ENCODE measurements at regions not wholly inside any gene's neighbourhood (a gene's known extent, or its start where the extent isn't known, plus 50 kb on each side); places are given as distances from the start of the nearest gene placed in this dataset.

GRCh38 chr11:123328281-123328867, 101.7 kb upstream of the GRAMD1B start:
- TF ChIP-seq GATA3 (IDR thresholded peaks at IDR 0.05; ENCODE audit: low read depth, low read length) (no peak), GATA2 (IDR thresholded peaks at IDR 0.05; ENCODE audit: low read depth, low read length) (no peak)

DNA sequence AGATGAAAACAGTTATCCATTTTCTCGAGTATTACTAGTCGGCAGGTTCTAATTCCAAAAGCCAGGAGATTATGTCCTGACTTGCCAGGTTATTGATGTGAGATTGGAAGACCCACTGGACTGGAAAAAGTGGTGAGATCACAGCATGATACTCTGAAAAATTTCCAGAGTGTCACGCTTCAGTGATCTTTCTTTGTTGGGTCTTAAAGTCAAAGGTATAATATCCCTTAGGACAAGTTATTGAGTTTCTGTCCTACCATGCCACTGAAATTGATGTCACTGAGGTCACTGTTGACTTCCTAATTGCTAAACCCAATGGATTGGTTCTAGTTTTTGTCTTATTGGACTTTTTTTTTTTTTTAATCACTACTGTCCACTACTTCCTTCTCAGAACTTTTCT, 104.5 kb upstream of the GRAMD1B start:
- no peak for TF ChIP-seq GATA3 (IDR thresholded peaks at IDR 0.05; ENCODE audit: low read depth, low read length)
- no peak for TF ChIP-seq GATA2 (IDR thresholded peaks at IDR 0.05; ENCODE audit: low read depth, low read length)

- no peak for TF ChIP-seq GATA3 (IDR thresholded peaks at IDR 0.05; ENCODE audit: low read depth, low read length)
- no peak for TF ChIP-seq GATA2 (IDR thresholded peaks at IDR 0.05; ENCODE audit: low read depth, low read length)
Observed at GRCh38 chr11:123323568-123323967, 106.5 kb upstream of the GRAMD1B start.

- TF ChIP-seq GATA2 (IDR thresholded peaks at IDR 0.05; ENCODE audit: low read depth, low read length): no peak
- TF ChIP-seq GATA3 (IDR thresholded peaks at IDR 0.05; ENCODE audit: low read depth, low read length): no peak
Observed at GRCh38 chr11:123321636-123322035, 108.4 kb upstream of the GRAMD1B start.

DNA sequence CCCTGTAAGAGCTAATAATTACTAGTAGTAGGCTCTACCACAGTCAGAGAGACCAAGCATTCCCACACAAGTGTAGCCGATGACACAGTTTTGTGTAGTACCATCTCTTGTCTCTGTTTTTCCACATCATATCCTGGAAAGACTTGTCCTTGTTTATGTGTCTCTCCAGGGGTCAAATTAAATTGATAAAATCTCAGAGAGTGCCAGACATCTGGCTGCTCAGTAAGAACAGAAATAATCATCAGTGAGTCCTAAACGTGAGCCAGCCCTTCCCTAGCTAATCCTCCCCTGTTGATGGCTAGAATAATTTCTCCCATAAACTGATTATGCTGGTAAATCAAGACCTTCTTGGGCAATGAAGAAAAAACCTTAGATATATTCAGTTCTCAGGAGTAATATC, 111.4 kb upstream of the GRAMD1B start:
- peak; percentile 86 for TF ChIP-seq GATA2 (IDR thresholded peaks at IDR 0.05; ENCODE audit: low read depth, low read length)
- TF ChIP-seq GATA3 (IDR thresholded peaks at IDR 0.05; ENCODE audit: low read depth, low read length): peak; percentile 73

- TF ChIP-seq GATA2 (IDR thresholded peaks at IDR 0.05; ENCODE audit: low read depth, low read length): no peak
- TF ChIP-seq GATA3 (IDR thresholded peaks at IDR 0.05; ENCODE audit: low read depth, low read length): no peak
Observed at GRCh38 chr11:123316003-123316402, 114.1 kb upstream of the GRAMD1B start.

- TF ChIP-seq GATA3 (IDR thresholded peaks at IDR 0.05; ENCODE audit: low read depth, low read length) (no peak), GATA2 (IDR thresholded peaks at IDR 0.05; ENCODE audit: low read depth, low read length) (no peak)
Observed at GRCh38 chr11:123314972-123315371, 115.1 kb upstream of the GRAMD1B start.

DNA sequence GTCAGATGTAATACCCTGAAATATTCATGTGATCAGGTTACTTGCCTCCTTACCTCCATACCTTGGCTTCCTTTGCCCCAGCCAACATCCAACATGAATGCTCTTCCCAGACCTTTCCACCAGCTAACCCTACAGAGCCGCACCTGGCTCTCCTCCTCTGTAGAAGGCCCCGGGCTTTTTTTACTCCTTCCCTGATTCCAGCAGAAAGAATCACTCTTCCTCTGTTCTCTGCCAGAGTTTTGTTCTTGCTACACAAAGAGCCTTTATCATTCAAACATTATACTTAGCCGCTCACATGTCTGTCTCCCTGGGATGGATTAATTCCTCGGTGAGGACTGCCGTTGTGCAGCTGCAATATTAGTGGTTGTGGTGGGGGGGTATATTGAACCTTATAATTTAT, 116.8 kb upstream of the GRAMD1B start:
- TF ChIP-seq GATA3 (IDR thresholded peaks at IDR 0.05; ENCODE audit: low read depth, low read length) (no peak), GATA2 (IDR thresholded peaks at IDR 0.05; ENCODE audit: low read depth, low read length) (no peak)

GRCh38 chr11:123308077-123308476, 113.0 kb upstream of the CLMP start:
- TF ChIP-seq GATA3 (IDR thresholded peaks at IDR 0.05; ENCODE audit: low read depth, low read length) (no peak), GATA2 (IDR thresholded peaks at IDR 0.05; ENCODE audit: low read depth, low read length) (no peak)

- TF ChIP-seq GATA2 (IDR thresholded peaks at IDR 0.05; ENCODE audit: low read depth, low read length) (no peak), GATA3 (IDR thresholded peaks at IDR 0.05; ENCODE audit: low read depth, low read length) (no peak)
Observed at GRCh38 chr11:123307276-123307675, 112.2 kb upstream of the CLMP start.

DNA sequence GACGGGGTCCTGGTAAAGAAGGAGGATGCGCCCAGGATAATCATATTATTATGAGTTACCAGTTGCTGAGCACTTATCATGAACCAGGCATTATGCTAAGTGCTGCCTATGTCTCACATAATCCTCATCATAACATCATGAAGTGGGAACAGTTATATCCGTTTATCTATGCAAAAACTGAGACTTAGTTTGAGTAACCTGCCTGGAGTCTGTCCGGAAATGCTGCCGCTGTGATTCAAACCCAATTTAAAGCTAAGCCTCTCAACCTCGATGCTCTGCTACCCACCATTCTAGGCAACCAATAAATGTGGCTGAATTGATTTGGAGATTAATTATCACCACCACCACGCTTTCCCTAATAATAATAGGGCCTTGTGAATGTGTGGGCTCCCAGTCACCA, 111.5 kb upstream of the CLMP start:
- no peak for TF ChIP-seq GATA3 (IDR thresholded peaks at IDR 0.05; ENCODE audit: low read depth, low read length)
- TF ChIP-seq GATA2 (IDR thresholded peaks at IDR 0.05; ENCODE audit: low read depth, low read length): no peak

GRCh38 chr11:123305601-123306375, 110.7 kb upstream of the CLMP start:
- no peak for TF ChIP-seq GATA2 (IDR thresholded peaks at IDR 0.05; ENCODE audit: low read depth, low read length)
- TF ChIP-seq GATA3 (IDR thresholded peaks at IDR 0.05; ENCODE audit: low read depth, low read length): no peak

- TF ChIP-seq GATA2 (IDR thresholded peaks at IDR 0.05; ENCODE audit: low read depth, low read length): no peak
- no peak for TF ChIP-seq GATA3 (IDR thresholded peaks at IDR 0.05; ENCODE audit: low read depth, low read length)
Observed at GRCh38 chr11:123304828-123305466, 109.9 kb upstream of the CLMP start.

GRCh38 chr11:123303924-123304323, 108.9 kb upstream of the CLMP start:
- no peak for TF ChIP-seq GATA2 (IDR thresholded peaks at IDR 0.05; ENCODE audit: low read depth, low read length)

DNA sequence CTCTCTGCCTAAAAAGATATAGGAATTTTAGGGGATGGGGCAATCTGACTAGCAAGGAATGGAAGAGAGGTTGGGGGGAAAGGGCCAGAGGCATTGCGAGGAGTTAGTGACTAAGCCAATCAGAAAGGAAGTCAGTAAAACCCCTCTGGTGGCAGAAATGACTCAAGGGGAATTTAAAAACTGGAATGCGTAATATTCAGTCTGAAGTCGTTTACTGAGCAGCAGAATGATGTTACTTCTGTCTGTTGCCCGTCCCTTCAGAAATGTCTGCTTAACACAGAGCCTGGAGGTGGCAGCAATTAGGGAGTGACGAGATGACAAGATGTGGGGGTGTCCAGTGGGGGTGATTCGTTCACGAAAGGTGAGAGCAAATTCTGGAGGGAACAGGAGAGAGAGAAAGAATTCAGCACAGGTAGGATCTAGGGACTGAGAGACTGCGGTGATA, 107.7 kb upstream of the CLMP start:
- TF ChIP-seq GATA2 (IDR thresholded peaks at IDR 0.05; ENCODE audit: low read depth, low read length) (no peak), GATA3 (IDR thresholded peaks at IDR 0.05; ENCODE audit: low read depth, low read length) (no peak)
